Liver (tissue), 8 donors: ENCODE measurements at regions not wholly inside any gene's neighbourhood (a gene's known extent, or its start where the extent isn't known, plus 50 kb on each side); places are given as distances from the start of the nearest gene placed in this dataset.

Experiments used
- DNase-seq: peaks from one replicate; pipeline ENCODE4 v3.0.0-alpha.2; 2017; ENCODE audit warnings: low spot score
- H3K27ac ChIP-seq, 2 donors: one replicate each; pipeline ENCODE4 v1.7.0; 2013; ENCODE audit warnings: inconsistent platforms in 2 of 2, low read length in 2 of 2, control low read depth in 1 of 2, low read depth in 1 of 2, mild to moderate bottlenecking in 1 of 2
- H3K27me3 ChIP-seq, 4 donors: one replicate each; pipeline versions ENCODE4 v1.6.1 to v1.7.0; 2013; ENCODE audit warnings: low read length in 3 of 4, inconsistent platforms in 1 of 4, mild to moderate bottlenecking in 1 of 4, moderate library complexity in 1 of 4; ENCODE audit not compliant: control insufficient read depth in 4 of 4, insufficient read depth in 4 of 4
- H3K36me3 ChIP-seq, 4 donors: one replicate each; pipeline versions ENCODE4 v1.6.1 to v1.7.0; 2013; ENCODE audit warnings: low read length in 3 of 4, mild to moderate bottlenecking in 3 of 4, low read depth in 1 of 4, moderate library complexity in 1 of 4; ENCODE audit not compliant: control insufficient read depth in 4 of 4, insufficient read depth in 3 of 4
- H3K4me1 ChIP-seq, 4 donors: one replicate each; pipeline versions ENCODE4 v1.6.1 to v1.7.0; 2013; ENCODE audit warnings: low read length in 3 of 4, mild to moderate bottlenecking in 3 of 4, moderate library complexity in 1 of 4; ENCODE audit not compliant: control insufficient read depth in 4 of 4, insufficient read depth in 4 of 4
- H3K4me3 ChIP-seq, 3 donors: one replicate each; pipeline versions ENCODE4 v1.6.1 to v1.7.0; 2013; ENCODE audit warnings: low read length in 3 of 3, control low read depth in 1 of 3, low read depth in 1 of 3, mild to moderate bottlenecking in 1 of 3
- H3K9ac ChIP-seq, 2 donors: one replicate each; pipeline ENCODE4 v1.7.0; 2013; ENCODE audit warnings: low read length in 2 of 2, mild to moderate bottlenecking in 2 of 2, moderate library complexity in 2 of 2, control low read depth in 1 of 2, low read depth in 1 of 2
- H3K9me3 ChIP-seq, 4 donors: one replicate each; pipeline versions ENCODE4 v1.6.1 to v1.7.0; 2013; ENCODE audit warnings: low read length in 3 of 4; ENCODE audit not compliant: control insufficient read depth in 4 of 4
- ATF3 ChIP-seq: IDR thresholded peaks from 2 replicates; pipeline ENCODE4 v1.6.1; 2016; ENCODE audit warnings: antibody characterized with exemption
- CTCF ChIP-seq: fragments of 150-350 bp; IDR thresholded peaks from 2 replicates; pipeline ENCODE4 v1.5.1; 2017; ENCODE audit warnings: improper control_type of control experiment, low read depth, low read length; ENCODE audit not compliant: missing input control
- EGR1 ChIP-seq, 2 donors: IDR thresholded peaks; 2 replicates each; pipeline ENCODE4 v1.6.1; 2016 to 2018; ENCODE audit warnings: antibody characterized with exemption in 2 of 2, low read depth in 2 of 2
- FOXA1 ChIP-seq: IDR thresholded peaks from 2 replicates; pipeline ENCODE4 v1.6.1; 2016; ENCODE audit warnings: antibody characterized with exemption
- FOXA2 ChIP-seq: IDR thresholded peaks from 2 replicates; pipeline ENCODE4 v1.6.1; 2016; ENCODE audit warnings: antibody characterized with exemption
- GABPA ChIP-seq, 2 donors: IDR thresholded peaks in 1 of 2; conservative IDR thresholded peaks in 1 of 2; 2 replicates each; pipeline ENCODE4 v1.6.1; 2016; ENCODE audit warnings: antibody characterized with exemption in 2 of 2, mild to moderate bottlenecking in 1 of 2, moderate library complexity in 1 of 2
- HNF4A ChIP-seq, 2 donors: conservative IDR thresholded peaks; 2 replicates each; pipeline ENCODE4 v1.6.1; 2016; ENCODE audit warnings: antibody characterized with exemption in 2 of 2, mild to moderate bottlenecking in 2 of 2
- HNF4G ChIP-seq: IDR thresholded peaks from 2 replicates; pipeline ENCODE4 v1.6.1; 2016; ENCODE audit warnings: antibody characterized with exemption
- JUND ChIP-seq, 2 donors: IDR thresholded peaks; 2 replicates each; pipeline ENCODE4 v1.6.1; 2016; ENCODE audit warnings: antibody characterized with exemption in 2 of 2
- MAX ChIP-seq: IDR thresholded peaks from 2 replicates; pipeline ENCODE4 v1.6.1; 2016; ENCODE audit warnings: antibody characterized with exemption
- NR2F2 ChIP-seq: IDR thresholded peaks from 2 replicates; pipeline ENCODE4 v1.6.1; 2016; ENCODE audit warnings: antibody characterized with exemption
- RAD21 ChIP-seq, 2 donors: IDR thresholded peaks; 2 replicates each; pipeline ENCODE4 v1.6.1; 2016; ENCODE audit warnings: antibody characterized with exemption in 2 of 2, mild to moderate bottlenecking in 2 of 2
- REST ChIP-seq: IDR thresholded peaks from 2 replicates; pipeline ENCODE4 v1.6.1; 2016; ENCODE audit warnings: antibody characterized with exemption, mild to moderate bottlenecking
- RXRA ChIP-seq, 2 donors: IDR thresholded peaks; 2 replicates each; pipeline ENCODE4 v1.6.1; 2017 to 2018; ENCODE audit warnings: antibody characterized with exemption in 2 of 2, mild to moderate bottlenecking in 1 of 2
- SP1 ChIP-seq: IDR thresholded peaks from 2 replicates; pipeline ENCODE4 v1.6.1; 2018; ENCODE audit warnings: antibody characterized with exemption, mild to moderate bottlenecking
- TAF1 ChIP-seq: conservative IDR thresholded peaks from 2 replicates; pipeline ENCODE4 v1.6.1; 2016; ENCODE audit warnings: antibody characterized with exemption, mild to moderate bottlenecking
- YY1 ChIP-seq: IDR thresholded peaks from 2 replicates; pipeline ENCODE4 v1.6.1; 2016; ENCODE audit warnings: antibody characterized with exemption, mild to moderate bottlenecking
- ZBTB33 ChIP-seq: IDR thresholded peaks from 2 replicates; pipeline ENCODE4 v1.6.1; 2016; ENCODE audit warnings: antibody characterized with exemption
- WGBS: extraction: QIAGEN DNeasy Blood & Tissue Kit; methylation state at CpG from one replicate; pipeline ENCODE4 v1.1.7; 2013; 5-methylcytosine and 5-hydroxymethylcytosine counted together
- donor health status: healthy.
- donor health status: healthy.
- donor health status: healthy.
- donor health status: healthy.
- donor health status: healthy.

- Histone ChIP-seq H3K27ac (no peak overlapping the region), H3K9ac (no peak overlapping the region), H3K9me3 (no peaks in the 10 kb centered on the region), H3K4me3 (no peak overlapping the region), H3K36me3 (no peaks in the 10 kb centered on the region), H3K27me3 (no peaks in the 10 kb centered on the region), H3K4me1 (no peaks in the 10 kb centered on the region)
- no peak for TF ChIP-seq JUND (IDR thresholded peaks at IDR 0.05)
- no peak for TF ChIP-seq SP1
- no peak for TF ChIP-seq FOXA1
- TF ChIP-seq RAD21 (IDR thresholded peaks at IDR 0.05) = no peak
- TF ChIP-seq ATF3 = no peak
- TF ChIP-seq CTCF = no peak
- no peak for TF ChIP-seq FOXA2
- no peak for TF ChIP-seq NR2F2
- TF ChIP-seq EGR1 (IDR thresholded peaks at IDR 0.05; ENCODE audit: low read depth in 2 of 2) = no peak
- TF ChIP-seq RXRA (IDR thresholded peaks at IDR 0.05) = no peak
- TF ChIP-seq REST = no peak
- no peak for TF ChIP-seq TAF1
- TF ChIP-seq YY1 = no peak
- no peak for TF ChIP-seq HNF4A (conservative IDR thresholded peaks at IDR 0.05)
- no peak for TF ChIP-seq HNF4G
- no peak for TF ChIP-seq ZBTB33
- TF ChIP-seq GABPA (IDR thresholded peaks at IDR 0.05 in 1 of 2, conservative IDR thresholded peaks at IDR 0.05 in 1 of 2) = no peak
- no peak for TF ChIP-seq MAX
- no peak for DNase-seq
- 86% methylated on average over 1 of the region's 1 CpG for WGBS
Measured at GRCh38 chr3:132784502-132785025, 62.4 kb upstream of the NPHP3 start.
